C4-2B (cell line): ENCODE measurements at regions not wholly inside any gene's neighbourhood (a gene's known extent, or its start where the extent isn't known, plus 50 kb on each side); places are given as distances from the start of the nearest gene placed in this dataset.
"Not testable (repeated sequence)": the region's sequence is repeated elsewhere in the genome, so short reads cannot be mapped to it uniquely, and the experiment has no call there.

ENCODE experiments used
- H3K27ac ChIP-seq: fragments of 450-650 bp; 2 replicates; pipeline ENCODE4 v1.5.1; 2017
- ZFX ChIP-seq: fragments of 450-650 bp; IDR thresholded peaks from 2 replicates; pipeline ENCODE4 v1.6.1; 2017
- TF ChIP-seq, protein P1 (sequence below): fragments of 450-650 bp; conservative IDR thresholded peaks from 2 replicates; pipeline ENCODE4 v1.5.1; 2017; ENCODE audit warnings: mild to moderate bottlenecking

GRCh38 chr14:106661561-106661960, 1135.2 kb downstream of the TMEM121 start:
- TF ChIP-seq, protein P1, sequence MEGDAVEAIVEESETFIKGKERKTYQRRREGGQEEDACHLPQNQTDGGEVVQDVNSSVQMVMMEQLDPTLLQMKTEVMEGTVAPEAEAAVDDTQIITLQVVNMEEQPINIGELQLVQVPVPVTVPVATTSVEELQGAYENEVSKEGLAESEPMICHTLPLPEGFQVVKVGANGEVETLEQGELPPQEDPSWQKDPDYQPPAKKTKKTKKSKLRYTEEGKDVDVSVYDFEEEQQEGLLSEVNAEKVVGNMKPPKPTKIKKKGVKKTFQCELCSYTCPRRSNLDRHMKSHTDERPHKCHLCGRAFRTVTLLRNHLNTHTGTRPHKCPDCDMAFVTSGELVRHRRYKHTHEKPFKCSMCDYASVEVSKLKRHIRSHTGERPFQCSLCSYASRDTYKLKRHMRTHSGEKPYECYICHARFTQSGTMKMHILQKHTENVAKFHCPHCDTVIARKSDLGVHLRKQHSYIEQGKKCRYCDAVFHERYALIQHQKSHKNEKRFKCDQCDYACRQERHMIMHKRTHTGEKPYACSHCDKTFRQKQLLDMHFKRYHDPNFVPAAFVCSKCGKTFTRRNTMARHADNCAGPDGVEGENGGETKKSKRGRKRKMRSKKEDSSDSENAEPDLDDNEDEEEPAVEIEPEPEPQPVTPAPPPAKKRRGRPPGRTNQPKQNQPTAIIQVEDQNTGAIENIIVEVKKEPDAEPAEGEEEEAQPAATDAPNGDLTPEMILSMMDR, result peak; percentile 42
- H3K27ac ChIP-seq, result not testable (repeated sequence)

- H3K27ac ChIP-seq, result no peak overlapping the region
- TF ChIP-seq, protein P1, result no peak
- no peak for TF ChIP-seq ZFX
Observed at GRCh38 chr14:106662936-106663550, 1136.7 kb downstream of the TMEM121 start.

- TF ChIP-seq, protein P1, result peak; percentile 55
- H3K27ac ChIP-seq, result not testable (repeated sequence)
Observed at GRCh38 chr14:106663805-106664410, 1137.5 kb downstream of the TMEM121 start.

- H3K27ac ChIP-seq, result no peak overlapping the region
- TF ChIP-seq, protein P1, result no peak; the same call in 1 of the 2 replicates
- no peak for TF ChIP-seq ZFX
Observed at GRCh38 chr14:106665814-106666213, 1139.4 kb downstream of the TMEM121 start.

- H3K27ac ChIP-seq, result no peak overlapping the region
- no peak for TF ChIP-seq ZFX
- TF ChIP-seq, protein P1, result no peak
Observed at GRCh38 chr14:106666341-106666740, 1140.0 kb downstream of the TMEM121 start.

- TF ChIP-seq, protein P1, result no peak
- TF ChIP-seq ZFX, result no peak
- no peak overlapping the region for H3K27ac ChIP-seq
Observed at GRCh38 chr14:106670011-106670410, 1143.6 kb downstream of the TMEM121 start.

DNA sequence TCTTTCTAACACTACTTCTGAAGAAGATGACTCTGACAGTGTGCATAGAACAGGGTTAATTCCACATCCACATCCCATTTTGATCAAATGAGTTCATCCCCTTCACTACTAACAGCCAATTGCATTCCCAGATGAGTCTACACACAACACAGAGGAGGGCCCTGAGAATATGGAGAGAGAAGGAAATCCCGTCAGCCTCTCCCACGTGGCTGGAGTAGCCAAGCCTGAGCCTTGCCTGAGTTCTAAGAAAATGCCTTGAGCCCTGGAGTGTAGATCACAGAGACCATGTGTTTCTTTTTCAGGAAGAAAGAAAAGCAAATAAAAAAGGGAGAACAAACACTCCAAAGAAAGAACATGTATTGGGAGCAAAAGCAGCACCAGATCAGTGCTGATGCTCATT, 1147.7 kb downstream of the TMEM121 start:
- H3K27ac ChIP-seq, result not testable (repeated sequence)
